ENCODE measurements at regions not wholly inside any gene's neighbourhood (a gene's known extent, or its start where the extent isn't known, plus 50 kb on each side); places are given as distances from the start of the nearest gene placed in this dataset.

GRCh38 chr5:173785400-173785799, 102.7 kb upstream of the CPEB4 start:
- TF ChIP-seq CTCF (IDR thresholded peaks at IDR 0.05; ENCODE audit: poor library complexity) = no peak
- no peak for TF ChIP-seq EZH2 (IDR thresholded peaks at IDR 0.05; ENCODE audit: borderline replicate concordance)
- no peak for TF ChIP-seq EZH2phosphoT487 (IDR thresholded peaks at IDR 0.05; ENCODE audit: low read depth, severe bottlenecking, unreplicated experiment)

Data from hepatocyte (in vitro differentiated cells).